ENCODE measurements at regions not wholly inside any gene's neighbourhood (a gene's known extent, or its start where the extent isn't known, plus 50 kb on each side); places are given as distances from the start of the nearest gene placed in this dataset.

- intact Hi-C loops (cut with micrococcal nuclease): no loop called here
- Mint-ChIP-seq H3K27ac (no peak overlapping the region), H3K36me3 (no peaks in the 10 kb centered on the region), H3K4me1 (no peaks in the 10 kb centered on the region), H3K4me3 (no peak overlapping the region), H3K27me3 (no peaks in the 10 kb centered on the region), H3K9me3 (peaks cover 0 to 18% (median 9%) of the 10 kb centered on the region in 8 donors)
- Histone ChIP-seq H3K4me3 (ENCODE audit: low read length in 2 of 2) (no peak overlapping the region), H3K36me3 (ENCODE audit: insufficient read depth, low read length) (no peaks in the 10 kb centered on the region), H3K9me3 (ENCODE audit: control insufficient read depth in 1 of 2, low read length in 2 of 2) (peaks cover 0 to 3% of the 10 kb centered on the region in 2 donors), H3K4me1 (ENCODE audit: insufficient read depth, low read length) (no peaks in the 10 kb centered on the region), H3K27me3 (ENCODE audit: insufficient read depth, low read length) (no peaks in the 10 kb centered on the region), H3K27ac (ENCODE audit: low read depth, low read length) (no peak overlapping the region)
- no peak for DNase-seq
- POLR2A ChIA-PET (ENCODE audit: partially characterized antibody): no interaction called here
- CTCF ChIA-PET (ENCODE audit: partially characterized antibody): no interaction called here
These were observed 1155.5 kb upstream of the TENM4 start for GRCh38 chr11:80596291-80596810.

GRCh38 chr11:80595011-80595410, 1154.2 kb upstream of the TENM4 start:
- POLR2A ChIA-PET (ENCODE audit: partially characterized antibody): no interaction called here
- peaks cover 0 to 18% (median 10%) of the 10 kb centered on the region in 8 donors for H3K9me3 Mint-ChIP-seq
- H3K36me3 Mint-ChIP-seq: no peaks in the 10 kb centered on the region
- H3K4me1 Mint-ChIP-seq: no peaks in the 10 kb centered on the region
- no peaks in the 10 kb centered on the region for H3K36me3 ChIP-seq (ENCODE audit: insufficient read depth, low read length)
- H3K4me1 ChIP-seq (ENCODE audit: insufficient read depth, low read length): no peaks in the 10 kb centered on the region
- H3K4me3 ChIP-seq (ENCODE audit: low read length in 2 of 2): no peak overlapping the region
- no peak overlapping the region for H3K4me3 Mint-ChIP-seq
- peaks cover 0 to 3% of the 10 kb centered on the region in 2 donors for H3K9me3 ChIP-seq (ENCODE audit: control insufficient read depth in 1 of 2, low read length in 2 of 2)
- H3K27ac Mint-ChIP-seq: no peak overlapping the region
- no peaks in the 10 kb centered on the region for H3K27me3 Mint-ChIP-seq
- intact Hi-C loops (cut with micrococcal nuclease): no loop called here
- no peak overlapping the region for H3K27ac ChIP-seq (ENCODE audit: low read depth, low read length)
- H3K27me3 ChIP-seq (ENCODE audit: insufficient read depth, low read length): no peaks in the 10 kb centered on the region
- CTCF ChIA-PET (ENCODE audit: partially characterized antibody): no interaction called here
- no peak for DNase-seq

DNA sequence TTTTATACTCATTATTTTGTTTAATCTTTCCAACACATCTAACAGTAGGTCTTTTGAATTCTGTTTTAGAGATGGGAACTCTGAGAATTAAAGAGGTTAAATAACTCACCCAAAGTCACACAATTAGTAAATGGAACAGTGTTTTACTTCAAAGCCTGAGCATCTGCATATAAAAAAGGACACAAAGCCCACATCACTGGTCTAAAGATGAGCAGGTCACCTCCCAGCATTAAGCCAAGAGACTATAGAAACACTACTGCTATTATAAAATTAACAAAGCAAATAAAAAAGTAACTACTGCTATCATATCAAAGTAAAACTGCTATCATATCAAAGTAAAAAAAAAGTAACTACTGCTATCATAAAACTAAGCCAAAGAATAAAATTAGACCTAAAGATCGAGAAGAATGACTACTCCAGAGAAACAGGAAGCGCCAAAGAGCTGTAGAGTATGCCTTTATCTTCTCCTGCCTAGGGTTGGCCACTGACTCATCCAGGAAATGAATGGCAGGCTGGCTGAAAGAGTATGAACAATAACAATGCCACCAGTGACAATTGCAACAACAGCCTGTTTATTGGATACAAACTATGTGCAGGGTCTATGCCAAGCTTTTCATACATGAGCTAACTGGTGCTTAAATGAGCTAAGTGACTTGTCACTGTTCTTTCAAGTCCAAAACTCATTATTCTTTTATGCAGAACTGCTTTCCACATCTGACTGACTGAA, 1153.0 kb upstream of the TENM4 start:
- ChIA-PET POLR2A (ENCODE audit: partially characterized antibody) (no interaction called here), CTCF (ENCODE audit: partially characterized antibody) (no interaction called here)
- no peak overlapping the region for H3K4me3 ChIP-seq (ENCODE audit: low read length in 2 of 2)
- intact Hi-C loops (cut with micrococcal nuclease): no loop called here
- H3K27me3 ChIP-seq (ENCODE audit: insufficient read depth, low read length): no peaks in the 10 kb centered on the region
- H3K27ac ChIP-seq (ENCODE audit: low read depth, low read length): no peak overlapping the region
- H3K4me1 Mint-ChIP-seq: no peaks in the 10 kb centered on the region
- no peaks in the 10 kb centered on the region for H3K36me3 ChIP-seq (ENCODE audit: insufficient read depth, low read length)
- peaks cover 0 to under 1% of the 10 kb centered on the region in 2 donors for H3K9me3 ChIP-seq (ENCODE audit: control insufficient read depth in 1 of 2, low read length in 2 of 2)
- no peaks in the 10 kb centered on the region for H3K4me1 ChIP-seq (ENCODE audit: insufficient read depth, low read length)
- no peak for DNase-seq
- H3K9me3 Mint-ChIP-seq: peaks cover 0 to 18% (median 9%) of the 10 kb centered on the region in 8 donors
- H3K27me3 Mint-ChIP-seq: no peaks in the 10 kb centered on the region
- H3K27ac Mint-ChIP-seq: no peak overlapping the region
- no peaks in the 10 kb centered on the region for H3K36me3 Mint-ChIP-seq
- no peak overlapping the region for H3K4me3 Mint-ChIP-seq

DNA sequence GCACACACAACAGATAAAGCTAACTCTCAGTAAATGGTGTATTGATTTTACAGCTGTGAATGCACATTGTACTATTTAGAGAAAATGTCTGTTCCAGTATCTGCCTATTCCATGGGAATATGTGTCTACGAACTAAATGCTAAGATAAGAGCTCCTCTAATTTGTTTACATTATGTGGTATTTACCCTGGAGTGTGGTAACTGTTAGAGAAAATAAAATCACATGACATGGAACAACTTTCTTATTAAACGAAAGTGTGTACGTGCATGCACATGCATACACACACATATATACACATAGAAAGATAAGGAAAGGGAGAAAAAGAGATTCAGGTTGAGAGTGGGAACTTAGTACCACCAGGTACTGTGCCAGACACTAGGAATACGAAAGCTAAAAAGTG, 1151.7 kb upstream of the TENM4 start:
- no peaks in the 10 kb centered on the region for H3K27me3 ChIP-seq (ENCODE audit: insufficient read depth, low read length)
- ChIA-PET CTCF (ENCODE audit: partially characterized antibody) (no interaction called here), POLR2A (ENCODE audit: partially characterized antibody) (no interaction called here)
- H3K4me1 ChIP-seq (ENCODE audit: insufficient read depth, low read length): no peaks in the 10 kb centered on the region
- Mint-ChIP-seq H3K4me1 (no peaks in the 10 kb centered on the region), H3K9me3 (peaks cover 0 to 14% (median 8%) of the 10 kb centered on the region in 8 donors), H3K27ac (no peak overlapping the region), H3K36me3 (no peaks in the 10 kb centered on the region), H3K27me3 (no peaks in the 10 kb centered on the region), H3K4me3 (no peak overlapping the region)
- no peak overlapping the region for H3K27ac ChIP-seq (ENCODE audit: low read depth, low read length)
- no peaks in the 10 kb centered on the region for H3K9me3 ChIP-seq (ENCODE audit: control insufficient read depth in 1 of 2, low read length in 2 of 2)
- no peaks in the 10 kb centered on the region for H3K36me3 ChIP-seq (ENCODE audit: insufficient read depth, low read length)
- DNase-seq: no peak
- intact Hi-C loops (cut with micrococcal nuclease): no loop called here
- no peak overlapping the region for H3K4me3 ChIP-seq (ENCODE audit: low read length in 2 of 2)

DNA sequence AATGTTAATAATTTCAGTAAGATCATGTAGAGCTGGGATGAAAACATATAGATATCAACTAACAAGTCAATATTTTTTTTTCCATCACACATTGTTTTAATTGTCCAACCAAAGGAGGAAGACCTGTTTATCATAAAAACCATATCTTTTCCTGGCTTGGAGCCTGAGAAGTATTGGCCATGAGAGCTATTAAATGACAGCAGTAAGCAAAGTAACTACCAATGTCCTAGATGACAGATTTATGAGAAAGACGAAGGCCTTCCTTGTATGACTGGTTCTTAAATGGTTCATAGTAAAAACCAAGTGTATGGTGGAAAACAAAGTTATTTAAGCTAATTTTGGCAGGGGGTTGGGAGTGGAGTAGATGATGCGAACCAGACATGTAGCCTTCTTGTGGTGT, 1147.1 kb upstream of the TENM4 start:
- H3K9me3 ChIP-seq (ENCODE audit: control insufficient read depth in 1 of 2, low read length in 2 of 2): no peaks in the 10 kb centered on the region
- Mint-ChIP-seq H3K27me3 (no peaks in the 10 kb centered on the region), H3K9me3 (peaks cover 0 to 9% (median 4%) of the 10 kb centered on the region in 8 donors), H3K27ac (no peak overlapping the region), H3K4me1 (no peaks in the 10 kb centered on the region), H3K36me3 (no peaks in the 10 kb centered on the region), H3K4me3 (no peak overlapping the region)
- no peak overlapping the region for H3K4me3 ChIP-seq (ENCODE audit: low read length in 2 of 2)
- intact Hi-C loops (cut with micrococcal nuclease): no loop called here
- H3K36me3 ChIP-seq (ENCODE audit: insufficient read depth, low read length): no peaks in the 10 kb centered on the region
- ChIA-PET POLR2A (ENCODE audit: partially characterized antibody) (no interaction called here), CTCF (ENCODE audit: partially characterized antibody) (no interaction called here)
- H3K27me3 ChIP-seq (ENCODE audit: insufficient read depth, low read length): no peaks in the 10 kb centered on the region
- DNase-seq: no peak
- H3K27ac ChIP-seq (ENCODE audit: low read depth, low read length): no peak overlapping the region
- H3K4me1 ChIP-seq (ENCODE audit: insufficient read depth, low read length): no peaks in the 10 kb centered on the region

DNA sequence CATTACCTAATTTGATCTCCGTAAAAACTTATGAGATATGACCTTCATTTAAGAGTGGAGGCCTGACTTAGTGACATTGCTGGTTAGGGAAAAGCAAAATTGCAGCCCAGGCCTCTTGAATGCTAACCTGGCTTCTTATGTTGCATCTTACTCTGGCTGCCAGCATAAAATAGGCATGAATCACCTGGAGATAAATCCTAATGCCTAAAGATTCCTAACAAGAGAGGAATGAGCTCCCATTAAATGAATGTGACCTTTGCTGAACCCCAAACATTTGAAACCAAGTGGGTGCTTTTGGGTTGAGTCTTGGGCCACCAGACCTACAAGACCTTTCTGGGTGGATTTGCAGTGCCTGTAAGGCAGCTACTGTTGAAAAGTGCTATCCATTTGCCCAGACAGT, 1145.6 kb upstream of the TENM4 start:
- no peaks in the 10 kb centered on the region for H3K9me3 ChIP-seq (ENCODE audit: control insufficient read depth in 1 of 2, low read length in 2 of 2)
- no peak overlapping the region for H3K27ac Mint-ChIP-seq
- H3K4me1 ChIP-seq (ENCODE audit: insufficient read depth, low read length): no peaks in the 10 kb centered on the region
- H3K27me3 Mint-ChIP-seq: no peaks in the 10 kb centered on the region
- H3K36me3 Mint-ChIP-seq: no peaks in the 10 kb centered on the region
- no peak overlapping the region for H3K27ac ChIP-seq (ENCODE audit: low read depth, low read length)
- no peaks in the 10 kb centered on the region for H3K27me3 ChIP-seq (ENCODE audit: insufficient read depth, low read length)
- POLR2A ChIA-PET (ENCODE audit: partially characterized antibody): no interaction called here
- peaks cover 0 to 15% (median 6%) of the 10 kb centered on the region in 8 donors for H3K9me3 Mint-ChIP-seq
- intact Hi-C loops (cut with micrococcal nuclease): no loop called here
- no peaks in the 10 kb centered on the region for H3K4me1 Mint-ChIP-seq
- no peak overlapping the region for H3K4me3 ChIP-seq (ENCODE audit: low read length in 2 of 2)
- CTCF ChIA-PET (ENCODE audit: partially characterized antibody): no interaction called here
- DNase-seq: no peak
- H3K4me3 Mint-ChIP-seq: no peak overlapping the region
- no peaks in the 10 kb centered on the region for H3K36me3 ChIP-seq (ENCODE audit: insufficient read depth, low read length)

DNA sequence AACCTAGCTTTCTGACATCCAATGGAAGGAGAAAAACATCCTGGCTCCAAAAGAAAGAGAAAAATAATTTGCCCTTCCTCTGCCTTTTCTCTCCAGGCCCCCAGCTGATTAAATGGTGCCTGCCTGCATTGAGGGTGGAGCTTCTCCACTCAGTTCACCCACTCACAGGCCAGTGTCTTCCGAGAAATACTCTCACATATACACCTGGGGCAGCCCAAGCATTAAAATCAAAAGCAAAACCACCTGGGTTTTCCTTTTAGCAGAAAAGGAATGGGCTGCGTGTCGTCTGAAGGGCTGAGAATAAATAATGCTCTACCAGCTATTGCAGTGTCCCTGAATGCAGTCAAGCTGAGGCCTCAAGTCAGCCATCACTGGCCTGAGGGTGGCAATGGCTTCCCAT, 1143.8 kb upstream of the TENM4 start:
- CTCF ChIA-PET (ENCODE audit: partially characterized antibody): no interaction called here
- Histone ChIP-seq H3K27ac (ENCODE audit: low read depth, low read length) (no peak overlapping the region), H3K4me1 (ENCODE audit: insufficient read depth, low read length) (no peaks in the 10 kb centered on the region), H3K4me3 (ENCODE audit: low read length in 2 of 2) (no peak overlapping the region), H3K9me3 (ENCODE audit: control insufficient read depth in 1 of 2, low read length in 2 of 2) (no peaks in the 10 kb centered on the region), H3K27me3 (ENCODE audit: insufficient read depth, low read length) (no peaks in the 10 kb centered on the region), H3K36me3 (ENCODE audit: insufficient read depth, low read length) (no peaks in the 10 kb centered on the region)
- Mint-ChIP-seq H3K4me3 (no peak overlapping the region), H3K27me3 (no peaks in the 10 kb centered on the region), H3K9me3 (peaks cover 0 to 16% (median 8%) of the 10 kb centered on the region in 8 donors), H3K27ac (no peak overlapping the region), H3K4me1 (no peaks in the 10 kb centered on the region), H3K36me3 (no peaks in the 10 kb centered on the region)
- DNase-seq: no peak
- intact Hi-C loops (cut with micrococcal nuclease): no loop called here
- POLR2A ChIA-PET (ENCODE audit: partially characterized antibody): no interaction called here

Measured in CD4-positive, alpha-beta memory T cell (primary cell).